Stimulated activated CD4-positive, alpha-beta T cell treated with anti-CD3 and anti-CD28 coated beads, Interleukin-2, amount 100 ng/mL, for 4 hours (primary cell): ENCODE measurements at regions not wholly inside any gene's neighbourhood (a gene's known extent, or its start where the extent isn't known, plus 50 kb on each side); places are given as distances from the start of the nearest gene placed in this dataset.
A peak's percentile ranks its signal among the peaks of the same experiment; 100 is the strongest.

ENCODE experiments used
- DNase-seq: peaks from one replicate; pipeline ENCODE4 v3.0.0-alpha.2; 2020; ENCODE audit warnings: low read depth

- DNase-seq: no peak
These were observed 241.7 kb upstream of the CAMK1G start for GRCh38 chr1:209341673-209342420.

GRCh38 chr1:209342441-209343175 lies 240.9 kb upstream of the CAMK1G start:
- no peak for DNase-seq

- DNase-seq: no peak
These were observed 240.0 kb upstream of the CAMK1G start for GRCh38 chr1:209343511-209343910.

- no peak for DNase-seq
These were observed 239.4 kb upstream of the CAMK1G start for GRCh38 chr1:209344156-209344555.

DNA sequence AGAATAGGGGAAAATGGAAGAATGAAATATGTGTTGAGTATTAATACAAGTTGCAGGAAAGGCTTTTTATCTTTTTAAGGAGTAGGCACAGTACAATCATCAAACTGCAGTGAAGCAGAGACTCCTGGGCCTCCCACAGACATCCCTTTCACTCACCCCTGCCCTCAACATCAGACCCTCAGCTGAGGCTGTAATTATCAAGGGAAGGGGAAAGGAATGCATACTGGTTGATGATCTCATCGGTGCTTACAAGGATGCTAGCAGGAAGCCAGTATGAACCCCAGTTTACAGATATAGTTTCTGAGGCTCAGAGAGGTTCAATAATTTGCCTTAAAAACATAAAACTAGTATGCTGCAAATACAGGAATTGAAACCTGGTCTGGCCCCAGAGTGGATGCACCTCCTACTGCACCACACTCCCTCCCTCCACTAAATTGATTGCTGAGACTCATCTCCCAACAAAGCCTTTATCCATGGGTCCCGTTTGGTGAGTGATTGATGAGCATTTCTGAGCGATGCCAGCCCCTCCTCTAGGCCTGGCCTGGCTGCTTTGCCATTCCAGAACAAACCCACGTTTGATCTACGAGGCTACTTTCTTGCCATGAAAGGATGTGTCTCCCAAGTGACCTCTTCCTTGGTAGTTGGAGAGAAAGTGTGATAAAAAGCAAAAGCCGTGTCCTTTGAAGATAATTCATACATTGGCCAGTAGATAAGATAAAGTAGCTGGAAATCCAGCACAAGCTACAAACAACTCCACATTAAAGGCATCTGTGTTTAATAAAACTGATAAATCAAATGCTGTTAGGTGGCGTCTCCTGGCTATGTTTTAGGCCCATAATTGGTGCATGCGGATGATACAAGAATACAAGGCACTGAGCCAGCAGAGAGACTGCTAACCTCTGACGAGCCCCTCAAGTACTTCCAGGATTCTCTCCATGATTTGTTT lies 233.9 kb upstream of the CAMK1G start:
- no peak for DNase-seq

DNA sequence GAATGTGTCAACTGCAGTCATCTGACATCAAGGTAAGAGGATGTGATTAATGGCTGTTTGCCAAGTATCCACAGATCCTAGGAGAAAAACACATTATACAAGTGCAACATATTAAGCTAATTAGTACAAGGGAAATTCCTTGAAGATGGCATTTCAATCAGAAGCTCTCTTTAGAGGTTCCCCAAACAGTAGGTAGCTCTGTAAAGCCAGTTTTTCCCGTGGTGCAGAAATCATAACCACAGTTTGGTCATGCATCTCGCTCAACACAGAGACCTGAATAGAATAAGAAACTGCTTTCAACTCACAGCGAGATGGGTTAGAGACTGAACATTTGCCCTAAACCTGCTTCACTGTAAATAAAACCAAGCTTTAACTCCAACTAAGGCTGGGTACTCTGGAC lies 230.5 kb upstream of the CAMK1G start:
- no peak for DNase-seq

GRCh38 chr1:209354111-209354839 lies 229.2 kb upstream of the CAMK1G start:
- peak; percentile 16 for DNase-seq

DNA sequence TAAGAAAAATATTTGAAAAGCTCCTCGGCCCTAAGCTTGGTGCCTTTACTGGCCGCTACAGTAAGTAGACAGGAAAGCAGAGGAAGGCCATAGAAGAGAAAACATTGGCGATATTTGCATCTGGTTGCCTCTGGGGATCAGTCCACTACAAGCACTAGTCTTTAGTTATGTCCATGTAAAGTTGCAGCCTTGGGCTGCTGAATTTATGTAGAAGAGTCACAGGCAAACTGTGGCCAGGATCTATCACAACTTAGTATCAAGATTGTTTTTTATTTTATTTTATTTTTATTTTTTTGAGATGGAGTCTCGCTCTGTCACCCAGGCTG lies 228.7 kb upstream of the CAMK1G start:
- no peak for DNase-seq

DNA sequence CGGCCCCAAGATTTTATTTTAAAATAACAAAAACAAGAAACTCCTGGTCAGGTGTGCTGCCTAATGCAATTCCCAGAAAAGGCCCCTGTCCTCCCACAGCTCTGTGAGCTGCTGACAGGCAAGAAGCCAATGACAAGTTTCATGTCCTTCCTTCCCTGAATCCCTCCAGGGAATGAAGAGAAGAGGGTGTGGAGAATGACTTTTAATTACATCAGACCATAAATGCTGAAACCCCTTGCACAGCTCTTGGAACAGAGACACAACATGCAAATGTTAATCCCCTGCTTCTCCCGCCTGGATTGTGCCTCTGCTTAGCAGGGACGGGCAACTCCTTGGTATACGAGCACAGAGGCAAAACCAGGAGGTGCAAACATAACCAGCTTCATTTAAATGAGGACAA lies 228.1 kb upstream of the CAMK1G start:
- no peak for DNase-seq

DNA sequence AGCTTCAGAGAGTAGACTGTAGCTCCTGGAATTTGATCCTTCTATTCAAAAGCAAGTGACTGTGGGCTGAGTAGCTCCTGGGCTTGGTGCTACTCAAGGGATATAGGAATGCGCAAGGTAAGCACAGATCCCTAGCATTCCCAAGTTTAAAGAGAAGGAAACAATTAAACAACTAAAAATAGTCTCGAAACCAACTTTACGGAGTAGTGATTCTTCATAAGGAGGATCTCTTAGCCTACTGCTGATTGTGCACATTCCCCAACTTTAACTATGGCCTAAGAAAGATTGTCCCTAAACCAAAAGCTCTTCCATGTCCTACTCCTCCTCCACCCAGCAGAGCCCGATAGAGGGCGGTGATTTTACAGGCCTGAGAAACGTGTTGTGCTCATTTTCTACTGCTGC lies 226.5 kb upstream of the CAMK1G start:
- no peak for DNase-seq

GRCh38 chr1:209363112-209363511 lies 220.4 kb upstream of the CAMK1G start:
- no peak for DNase-seq

DNA sequence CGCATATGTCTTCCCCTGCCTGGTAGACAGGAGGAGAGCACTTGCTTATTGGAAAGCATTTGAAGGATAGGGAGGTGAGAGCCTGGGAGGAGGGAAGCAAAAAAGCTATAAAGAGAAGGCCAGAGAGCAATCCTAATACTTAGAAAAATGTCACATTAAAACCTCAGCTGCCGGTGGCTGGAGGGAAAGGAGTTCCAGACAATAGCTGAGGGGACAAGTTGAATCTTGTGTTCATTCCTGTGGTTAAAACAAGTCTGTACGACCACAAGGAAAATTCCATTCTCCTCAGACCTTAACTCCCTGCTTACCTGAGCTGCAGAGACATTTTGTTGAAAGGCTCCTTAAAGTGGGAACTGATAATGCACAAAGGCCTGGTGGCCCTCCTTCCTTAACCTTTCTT lies 218.8 kb upstream of the CAMK1G start:
- no peak for DNase-seq

DNA sequence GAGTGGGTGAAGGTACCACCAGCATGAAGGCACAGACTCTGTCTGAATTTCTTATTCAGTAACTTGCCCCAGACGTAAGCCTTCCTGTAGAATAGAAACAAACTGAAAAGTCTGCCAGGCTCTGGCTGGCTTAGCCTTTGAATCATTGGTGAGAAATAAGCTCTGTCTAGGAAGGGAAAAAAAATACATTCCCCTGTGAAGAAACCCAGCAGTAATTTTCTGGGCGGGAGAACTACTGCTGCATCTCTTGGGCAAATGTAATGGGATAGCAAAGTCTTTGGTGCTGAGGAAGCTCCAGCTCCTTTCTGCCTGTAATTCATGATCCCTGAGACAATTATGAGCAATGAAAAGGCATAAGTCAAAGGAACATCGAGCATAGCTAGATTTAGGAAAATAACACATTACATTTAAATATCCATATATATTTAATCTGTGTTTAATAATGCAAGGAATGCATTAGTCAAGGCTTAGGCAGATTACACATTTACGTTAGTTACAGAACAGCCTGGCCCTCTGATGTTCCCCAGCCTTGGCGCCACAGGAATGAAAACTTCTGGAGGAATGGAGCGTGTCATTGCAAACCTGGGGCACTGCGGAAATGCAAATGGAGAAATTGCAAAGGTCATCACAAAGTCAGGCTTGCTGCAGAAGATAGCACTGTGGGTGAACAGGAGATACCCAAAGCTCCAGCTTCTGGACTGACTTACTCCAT lies 216.3 kb upstream of the CAMK1G start:
- no peak for DNase-seq

GRCh38 chr1:209368864-209369598 lies 214.5 kb upstream of the CAMK1G start:
- DNase-seq: no peak

GRCh38 chr1:209370241-209370995 lies 213.1 kb upstream of the CAMK1G start:
- DNase-seq: no peak

- no peak for DNase-seq
These were observed 208.4 kb upstream of the CAMK1G start for GRCh38 chr1:209375097-209375496.

DNA sequence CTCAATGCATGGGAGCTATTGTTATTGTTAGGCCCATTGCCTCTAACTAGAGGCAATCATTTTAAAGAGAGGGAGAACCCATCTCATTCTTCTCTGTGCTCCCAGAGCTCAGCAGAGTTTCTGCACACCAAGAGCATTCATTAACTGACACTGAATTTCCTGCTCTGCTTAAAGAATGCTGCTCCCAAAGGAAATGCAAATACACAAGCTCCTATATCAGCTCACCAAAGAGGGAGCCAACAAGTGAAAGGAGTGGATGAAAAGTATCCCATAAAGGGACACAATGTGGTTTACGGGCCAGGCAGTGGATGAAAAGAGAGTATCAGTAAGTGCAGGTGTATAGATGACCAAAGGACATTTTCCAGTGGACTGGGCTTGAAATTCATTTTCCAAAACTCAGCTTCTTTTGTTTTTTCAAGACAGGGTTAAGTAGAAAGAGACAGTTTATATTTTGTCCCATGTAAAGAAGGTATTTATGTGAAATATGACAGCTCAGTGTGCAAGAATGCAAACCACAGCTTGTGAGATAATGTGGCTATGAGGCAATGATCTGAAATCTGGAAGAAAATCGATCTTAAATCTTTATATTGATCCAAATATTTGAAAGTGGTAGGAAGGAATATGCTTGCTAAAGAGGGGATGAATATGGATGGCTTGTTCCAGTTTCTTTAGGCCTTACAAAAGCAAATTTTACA lies 207.7 kb upstream of the CAMK1G start:
- no peak for DNase-seq

DNA sequence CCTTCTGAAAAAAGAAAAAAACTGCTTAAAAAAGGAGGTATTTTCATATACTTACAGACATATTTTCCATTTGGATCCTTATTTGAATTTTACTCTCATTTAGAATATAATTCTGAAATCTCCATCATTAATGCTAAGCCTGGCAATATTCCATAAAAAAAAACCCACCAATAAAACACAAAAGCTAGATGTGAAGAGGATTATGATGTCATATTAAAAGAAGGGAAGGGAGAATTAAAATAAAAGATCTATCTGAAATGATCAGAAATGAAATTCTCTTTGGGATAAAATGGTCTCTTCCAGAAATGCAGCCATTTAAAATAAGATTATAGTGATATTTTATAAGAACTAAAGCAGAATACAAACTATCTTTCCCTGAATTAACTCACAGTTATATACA lies 206.7 kb upstream of the CAMK1G start:
- no peak for DNase-seq

GRCh38 chr1:209377995-209378394 lies 205.5 kb upstream of the CAMK1G start:
- no peak for DNase-seq
